Keratinocyte (primary cell): ENCODE measurements at regions not wholly inside any gene's neighbourhood (a gene's known extent, or its start where the extent isn't known, plus 50 kb on each side); places are given as distances from the start of the nearest gene placed in this dataset.
A peak's percentile ranks its signal among the peaks of the same experiment; 100 is the strongest.

ENCODE experiments used
- DNase-seq: peaks from one replicate; pipeline ENCODE4 v3.0.0-alpha.2; 2011; ENCODE audit warnings: low read depth, missing footprints, low spot score
- FAIRE-seq: peaks from 2 replicates; lab custom pipeline; 2011; peaks lifted over from hg19 to GRCh38; lab: Jason Lieb, UNC
- H2AFZ ChIP-seq: 2 replicates; pipeline ENCODE4 v1.6.0; 2012; ENCODE audit warnings: low read length, control low read depth, inconsistent platforms; ENCODE audit not compliant: control insufficient read depth
- H3K27ac ChIP-seq: 2 replicates; pipeline ENCODE4 v1.5.1; 2011; ENCODE audit warnings: low read length; ENCODE audit not compliant: control insufficient read depth, insufficient read depth
- H3K27me3 ChIP-seq: 3 replicates; pipeline ENCODE4 v1.6.0; 2011; ENCODE audit warnings: low read length; ENCODE audit not compliant: control insufficient read depth, insufficient read depth; ENCODE audit errors: extremely low read depth
- H3K36me3 ChIP-seq, 2 experiments: 2 replicates in 1 of 2; 3 replicates in 1 of 2; pipeline ENCODE4 v1.5.1; 2011; ENCODE audit warnings: low read length in 2 of 2, mild to moderate bottlenecking in 1 of 2; ENCODE audit not compliant: control insufficient read depth in 2 of 2, insufficient read depth in 2 of 2; ENCODE audit errors: extremely low read depth in 1 of 2
- H3K4me1 ChIP-seq: 3 replicates; pipeline ENCODE4 v1.5.1; 2011; ENCODE audit warnings: low read length; ENCODE audit not compliant: control insufficient read depth, insufficient read depth; ENCODE audit errors: extremely low read depth
- H3K4me2 ChIP-seq: 3 replicates; pipeline ENCODE4 v1.6.0; 2011; ENCODE audit warnings: low read depth, low read length; ENCODE audit not compliant: control insufficient read depth, insufficient read depth; ENCODE audit errors: extremely low read depth
- H3K4me3 ChIP-seq, 3 experiments: fragments of 200-600 bp in 1 of 3; sonication (generic) in 1 of 3; 2 replicates in 2 of 3; 3 replicates in 1 of 3; pipeline ENCODE4 v1.5.1; 2011 to 2016; ENCODE audit warnings: low read length in 3 of 3, mild to moderate bottlenecking in 3 of 3, control low read depth in 2 of 3, inconsistent platforms in 1 of 3, low read depth in 1 of 3, mixed read lengths in 1 of 3, mixed run types in 1 of 3, moderate library complexity in 1 of 3; ENCODE audit not compliant: control insufficient read depth in 2 of 3, insufficient read depth in 2 of 3; ENCODE audit errors: extremely low read depth in 1 of 3
- H3K79me2 ChIP-seq: 2 replicates; pipeline ENCODE4 v1.6.0; 2012; ENCODE audit warnings: low read length; ENCODE audit not compliant: control insufficient read depth, insufficient read depth
- H3K9ac ChIP-seq: 3 replicates; pipeline ENCODE4 v1.6.0; 2011; ENCODE audit warnings: low read length; ENCODE audit not compliant: control insufficient read depth, insufficient read depth; ENCODE audit errors: extremely low read depth
- H3K9me1 ChIP-seq: 3 replicates; pipeline ENCODE4 v1.6.0; 2011; ENCODE audit warnings: low read length; ENCODE audit not compliant: control insufficient read depth, insufficient read depth; ENCODE audit errors: extremely low read depth
- H3K9me3 ChIP-seq: 2 replicates; pipeline ENCODE4 v1.5.1; 2012; ENCODE audit warnings: low read depth, low read length; ENCODE audit not compliant: control insufficient read depth
- H4K20me1 ChIP-seq: 3 replicates; pipeline ENCODE4 v1.6.0; 2011; ENCODE audit warnings: low read length; ENCODE audit not compliant: control insufficient read depth, insufficient read depth; ENCODE audit errors: extremely low read depth
- EZH2 ChIP-seq: IDR thresholded peaks from one replicate; pipeline ENCODE4 v1.6.1; 2012; ENCODE audit warnings: inconsistent platforms, mild to moderate bottlenecking, low read length, moderate library complexity
- dilution Hi-C: fragments of 300-500 bp; cut with MboI; formaldehyde crosslinking; loops from one replicate; pipeline ENCODE4 v1.7.0; 2020; ENCODE audit warnings: low sequenced_read_pairs; ENCODE audit not compliant: extremely low pct_ligation_motif_present
- TF ChIP-seq, protein P1 (sequence below), 3 experiments: IDR thresholded peaks in 1 of 3; conservative IDR thresholded peaks in 1 of 3; optimal IDR thresholded peaks in 1 of 3; 2 replicates in 2 of 3; 3 replicates in 1 of 3; pipeline versions ENCODE3 to v1.5.1; 2011; ENCODE audit warnings: low read length in 3 of 3, mild to moderate bottlenecking in 3 of 3, moderate library complexity in 2 of 3, control low read depth in 1 of 3, inconsistent platforms in 1 of 3; ENCODE audit not compliant: insufficient read depth in 2 of 3; ENCODE audit errors: extremely low read depth in 1 of 3

DNA sequence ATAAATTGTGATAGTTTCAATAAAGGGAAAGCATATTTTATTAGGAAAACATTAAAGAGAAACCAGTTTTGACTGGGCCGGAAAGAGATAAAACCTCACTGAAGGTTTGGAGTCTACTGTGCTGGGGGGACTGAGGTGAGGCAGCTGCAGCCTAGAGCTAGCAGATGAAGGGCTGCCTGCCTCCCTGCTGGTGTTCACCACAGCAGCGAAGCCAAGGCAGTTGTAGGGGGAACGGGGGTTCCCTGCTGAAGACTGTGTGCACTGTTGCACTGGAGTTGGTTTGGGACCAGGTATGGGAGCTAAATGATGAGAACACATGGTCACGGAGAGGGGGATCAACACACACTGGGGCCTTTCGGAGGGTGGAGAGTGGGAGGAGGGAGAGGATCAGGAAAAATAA lies 546.5 kb upstream of the SMIM31 start:
- TF ChIP-seq EZH2: no peak
- DNase-seq (no peak), FAIRE-seq (no peak)
- Histone ChIP-seq H4K20me1 (no peaks in the 10 kb centered on the region), H3K36me3 (no peaks in the 10 kb centered on the region), H3K27me3 (no peaks in the 10 kb centered on the region), H3K4me1 (peaks cover 14% of the 10 kb centered on the region), H3K9me1 (no peaks in the 10 kb centered on the region), H3K4me3 (no peak overlapping the region), H3K79me2 (no peaks in the 10 kb centered on the region), H2AFZ (peak overlapping the region; percentile 19), H3K9ac (no peak overlapping the region), H3K4me2 (no peak overlapping the region), H3K9me3 (no peaks in the 10 kb centered on the region), H3K27ac (no peak overlapping the region)
- dilution Hi-C loops: no loop called here

DNA sequence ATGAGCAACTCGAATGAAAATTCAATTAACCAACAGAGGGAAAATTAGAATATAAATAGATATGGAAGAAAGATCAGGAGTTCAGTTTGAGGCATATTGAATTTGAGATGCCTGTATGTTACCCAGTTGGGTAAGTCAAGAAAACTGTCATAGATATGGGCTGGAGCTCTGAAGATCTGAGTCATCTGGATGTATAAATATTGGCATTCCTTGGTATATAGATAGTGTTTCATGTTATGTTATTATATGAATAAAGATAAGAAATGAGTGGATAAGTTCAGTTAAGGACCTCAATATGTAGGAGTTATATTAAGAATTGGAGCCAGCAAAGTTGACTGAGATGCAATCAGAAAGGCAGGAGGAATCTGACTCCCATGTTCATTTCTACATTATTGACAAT lies 543.6 kb upstream of the SMIM31 start:
- Histone ChIP-seq H3K27me3 (no peaks in the 10 kb centered on the region), H3K27ac (no peak overlapping the region), H3K36me3 (no peaks in the 10 kb centered on the region), H3K9ac (no peak overlapping the region), H3K4me2 (no peak overlapping the region), H4K20me1 (no peaks in the 10 kb centered on the region), H2AFZ (no peak overlapping the region), H3K9me3 (no peaks in the 10 kb centered on the region), H3K4me1 (peaks cover 6% of the 10 kb centered on the region), H3K79me2 (no peaks in the 10 kb centered on the region), H3K4me3 (no peak overlapping the region), H3K9me1 (no peaks in the 10 kb centered on the region)
- no peak for DNase-seq
- no peak for FAIRE-seq
- TF ChIP-seq, protein P1, sequence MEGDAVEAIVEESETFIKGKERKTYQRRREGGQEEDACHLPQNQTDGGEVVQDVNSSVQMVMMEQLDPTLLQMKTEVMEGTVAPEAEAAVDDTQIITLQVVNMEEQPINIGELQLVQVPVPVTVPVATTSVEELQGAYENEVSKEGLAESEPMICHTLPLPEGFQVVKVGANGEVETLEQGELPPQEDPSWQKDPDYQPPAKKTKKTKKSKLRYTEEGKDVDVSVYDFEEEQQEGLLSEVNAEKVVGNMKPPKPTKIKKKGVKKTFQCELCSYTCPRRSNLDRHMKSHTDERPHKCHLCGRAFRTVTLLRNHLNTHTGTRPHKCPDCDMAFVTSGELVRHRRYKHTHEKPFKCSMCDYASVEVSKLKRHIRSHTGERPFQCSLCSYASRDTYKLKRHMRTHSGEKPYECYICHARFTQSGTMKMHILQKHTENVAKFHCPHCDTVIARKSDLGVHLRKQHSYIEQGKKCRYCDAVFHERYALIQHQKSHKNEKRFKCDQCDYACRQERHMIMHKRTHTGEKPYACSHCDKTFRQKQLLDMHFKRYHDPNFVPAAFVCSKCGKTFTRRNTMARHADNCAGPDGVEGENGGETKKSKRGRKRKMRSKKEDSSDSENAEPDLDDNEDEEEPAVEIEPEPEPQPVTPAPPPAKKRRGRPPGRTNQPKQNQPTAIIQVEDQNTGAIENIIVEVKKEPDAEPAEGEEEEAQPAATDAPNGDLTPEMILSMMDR (optimal IDR thresholded peaks at IDR 0.05 in 1 of 3, IDR thresholded peaks at IDR 0.05 in 1 of 3, conservative IDR thresholded peaks at IDR 0.05 in 1 of 3; ENCODE audit: extremely low read depth in 1 of 3, insufficient read depth in 2 of 3, low read length in 3 of 3): no peak
- no peak for TF ChIP-seq EZH2
- dilution Hi-C loops: no loop called here

DNA sequence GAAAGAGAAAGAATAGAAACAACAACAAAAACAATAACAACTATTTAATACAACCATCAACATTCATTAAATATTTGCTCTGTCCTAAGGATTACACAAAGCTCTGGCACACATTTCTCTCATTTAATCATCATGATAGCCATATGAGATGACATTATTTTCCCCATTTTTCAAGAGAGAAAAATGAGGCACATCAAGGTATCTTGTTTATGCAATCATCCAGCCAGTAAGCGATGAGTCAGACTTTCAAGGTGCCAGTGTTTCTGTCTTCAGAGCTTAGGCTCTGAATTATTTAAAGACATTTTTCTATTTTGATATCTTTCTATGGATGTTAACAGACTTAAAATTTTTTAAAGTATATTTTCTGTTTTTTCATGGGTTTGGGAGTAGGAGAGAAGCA lies 541.8 kb upstream of the SMIM31 start:
- DNase-seq (peak; percentile 19), FAIRE-seq (peak; percentile 41)
- Histone ChIP-seq H3K79me2 (no peaks in the 10 kb centered on the region), H2AFZ (no peak overlapping the region), H4K20me1 (no peaks in the 10 kb centered on the region), H3K4me2 (no peak overlapping the region), H3K9ac (no peak overlapping the region), H3K36me3 (no peaks in the 10 kb centered on the region), H3K27me3 (no peaks in the 10 kb centered on the region), H3K27ac (no peak overlapping the region), H3K9me3 (no peaks in the 10 kb centered on the region), H3K9me1 (no peaks in the 10 kb centered on the region), H3K4me1 (peaks cover 6% of the 10 kb centered on the region), H3K4me3 (no peak overlapping the region)
- no peak for TF ChIP-seq EZH2
- TF ChIP-seq, protein P1 (optimal IDR thresholded peaks at IDR 0.05 in 1 of 3, IDR thresholded peaks at IDR 0.05 in 1 of 3, conservative IDR thresholded peaks at IDR 0.05 in 1 of 3; ENCODE audit: extremely low read depth in 1 of 3, insufficient read depth in 2 of 3, low read length in 3 of 3): no peak
- dilution Hi-C loops: no loop called here
